Activated T-helper 1 cell treated with anti-CD3 and anti-CD28 coated beads, Interleukin-12 subunit alpha, Interleukin-12 subunit beta, Interleukin-2, Interleukin-4 antibody, amounts not matched to agents 30 ng/mL and 10 ng/mL and 1 ng/mL, durations not matched to agents 14 hours and 24 hours and 36 hours (primary cell): ENCODE measurements at regions not wholly inside any gene's neighbourhood (a gene's known extent, or its start where the extent isn't known, plus 50 kb on each side); places are given as distances from the start of the nearest gene placed in this dataset.
"Not testable (repeated sequence)": the region's sequence is repeated elsewhere in the genome, so short reads cannot be mapped to it uniquely, and the experiment has no call there.

ENCODE experiments used
- DNase-seq: peaks from one replicate; pipeline ENCODE4 v3.0.0; 2021; ENCODE audit warnings: low spot score
- H3K27ac Mint-ChIP-seq: one replicate; pipeline ENCODE4 v1.8.0; 2021; ENCODE audit warnings: mild to moderate bottlenecking, mixed read lengths
- H3K27me3 Mint-ChIP-seq: one replicate; pipeline ENCODE4 v1.8.0; 2022; ENCODE audit warnings: mild to moderate bottlenecking, moderate library complexity, mixed read lengths; ENCODE audit not compliant: insufficient read depth
- H3K36me3 Mint-ChIP-seq: one replicate; pipeline ENCODE4 v1.8.0; 2021; ENCODE audit warnings: low read depth, mixed read lengths
- H3K4me1 Mint-ChIP-seq: one replicate; pipeline ENCODE4 v1.8.0; 2021; ENCODE audit warnings: low read depth, mixed read lengths
- H3K4me3 Mint-ChIP-seq: one replicate; pipeline ENCODE4 v1.8.0; 2021; ENCODE audit warnings: mild to moderate bottlenecking, moderate library complexity, mixed read lengths
- H3K9me3 Mint-ChIP-seq: one replicate; pipeline ENCODE4 v1.8.0; 2021; ENCODE audit warnings: mixed read lengths
- intact Hi-C: fragments of 100-400 bp; cut with micrococcal nuclease; formaldehyde crosslinking; loops from one replicate; pipeline ENCODE4 v1.15.1; 2024

DNA sequence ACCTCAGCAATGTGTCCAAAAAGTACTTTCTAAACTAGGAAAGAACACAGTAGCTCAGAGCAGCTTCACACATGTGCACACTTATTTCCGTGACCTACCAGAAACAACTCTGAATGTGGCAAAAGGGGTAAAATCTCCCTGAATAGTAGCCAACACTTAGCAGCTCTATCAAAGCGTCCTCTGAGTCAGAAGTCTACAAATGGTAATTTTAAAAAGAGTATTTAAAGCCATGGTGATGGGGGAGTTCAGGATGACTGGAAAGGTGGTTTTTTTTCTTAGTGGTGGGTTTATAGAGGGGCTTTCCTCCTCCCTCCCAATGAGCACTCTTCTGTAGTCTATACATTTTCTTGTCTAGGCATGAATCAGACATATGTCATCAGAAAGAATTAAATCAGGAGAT lies 223.8 kb upstream of the PRICKLE2 start:
- Mint-ChIP-seq H3K4me1 (peaks cover under 1% of the 10 kb centered on the region), H3K4me3 (no peak overlapping the region), H3K9me3 (no peaks in the 10 kb centered on the region), H3K36me3 (no peaks in the 10 kb centered on the region), H3K27me3 (peaks cover 35% of the 10 kb centered on the region), H3K27ac (no peak overlapping the region)
- intact Hi-C loops: no loop called here
- DNase-seq: no peak

DNA sequence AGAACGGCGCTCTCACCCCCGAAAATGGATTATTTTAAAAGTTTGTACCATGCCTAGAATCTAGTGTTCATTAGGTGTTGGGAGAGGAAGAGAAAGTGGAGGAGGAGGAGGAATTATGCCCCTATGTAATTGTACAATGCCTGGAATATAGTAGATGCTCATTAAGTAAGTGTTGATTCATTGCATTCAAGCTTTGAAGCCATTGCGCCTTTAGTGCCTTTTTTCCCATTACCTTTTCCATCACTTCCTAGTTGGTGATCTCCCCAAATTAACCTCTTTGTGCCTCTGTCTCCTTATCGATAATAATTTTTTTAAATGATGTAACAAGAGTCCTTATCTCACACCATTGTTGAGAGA lies 220.7 kb upstream of the PRICKLE2 start:
- DNase-seq: no peak
- Mint-ChIP-seq H3K27me3 (peaks cover 56% of the 10 kb centered on the region), H3K36me3 (no peaks in the 10 kb centered on the region), H3K27ac (no peak overlapping the region), H3K4me3 (no peak overlapping the region), H3K4me1 (no peaks in the 10 kb centered on the region), H3K9me3 (no peaks in the 10 kb centered on the region)
- intact Hi-C loops: no loop called here

DNA sequence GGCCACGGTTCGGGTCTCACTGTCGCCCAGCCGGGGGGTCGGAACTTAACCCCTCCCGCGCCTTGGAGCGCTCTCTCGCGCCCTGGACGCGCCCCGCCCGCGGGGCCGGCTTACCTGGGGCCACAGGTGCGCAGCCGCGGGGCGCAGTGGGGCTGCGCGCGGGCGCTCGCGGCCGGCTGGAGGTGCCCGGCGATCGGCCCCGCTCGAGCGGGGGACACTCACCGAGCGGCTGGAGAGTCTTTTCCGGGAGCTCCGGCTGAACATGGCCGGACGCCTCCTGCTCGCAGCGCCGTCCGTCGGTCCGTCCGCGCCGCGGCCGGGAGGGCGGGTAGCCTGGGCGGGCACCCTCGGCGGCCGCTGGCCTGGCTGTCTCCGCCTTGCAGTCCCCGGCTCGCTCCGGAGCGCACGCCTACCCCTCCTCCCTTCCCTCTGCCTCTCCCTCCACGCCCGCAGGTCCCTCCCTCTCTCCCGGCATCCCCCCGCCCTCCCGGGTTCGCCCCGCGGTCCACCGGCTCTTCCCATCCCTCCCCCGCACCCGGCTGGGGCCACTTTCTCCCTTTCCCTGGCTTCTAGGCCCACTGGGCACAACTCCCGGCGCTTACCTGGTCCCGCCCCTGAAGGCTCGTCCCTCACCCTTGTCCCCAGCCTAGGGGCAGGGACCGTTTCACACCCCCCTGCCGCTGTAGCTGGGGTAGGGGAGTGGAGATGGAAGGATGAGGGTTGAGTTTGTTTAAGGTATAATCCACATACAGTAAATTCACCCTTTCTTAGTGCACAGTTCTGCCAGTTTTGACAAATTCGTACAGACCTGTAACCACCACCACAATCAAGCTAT lies 220.1 kb upstream of the PRICKLE2 start:
- Mint-ChIP-seq H3K9me3 (no peaks in the 10 kb centered on the region), H3K27me3 (peaks cover 54% of the 10 kb centered on the region), H3K4me3 (no peak overlapping the region), H3K4me1 (no peaks in the 10 kb centered on the region), H3K27ac (no peak overlapping the region), H3K36me3 (no peaks in the 10 kb centered on the region)
- DNase-seq: no peak
- intact Hi-C loops: no loop called here

GRCh38 chr3:64444490-64445108 lies 219.3 kb upstream of the PRICKLE2 start:
- Mint-ChIP-seq H3K27me3 (peaks cover 52% of the 10 kb centered on the region), H3K9me3 (no peaks in the 10 kb centered on the region), H3K36me3 (no peaks in the 10 kb centered on the region), H3K4me3 (no peak overlapping the region), H3K4me1 (no peaks in the 10 kb centered on the region), H3K27ac (no peak overlapping the region)
- DNase-seq: no peak
- intact Hi-C loops: no loop called here

- intact Hi-C loops: no loop called here
- H3K9me3 Mint-ChIP-seq: no peaks in the 10 kb centered on the region
- H3K27me3 Mint-ChIP-seq: peaks cover 48% of the 10 kb centered on the region
- H3K36me3 Mint-ChIP-seq: no peaks in the 10 kb centered on the region
- DNase-seq: no peak
- no peak overlapping the region for H3K4me3 Mint-ChIP-seq
- H3K4me1 Mint-ChIP-seq: no peaks in the 10 kb centered on the region
- H3K27ac Mint-ChIP-seq: no peak overlapping the region
Measured at GRCh38 chr3:64443546-64444381, 218.5 kb upstream of the PRICKLE2 start.

GRCh38 chr3:64441861-64442260 lies 216.6 kb upstream of the PRICKLE2 start:
- DNase-seq: no peak
- no peaks in the 10 kb centered on the region for H3K9me3 Mint-ChIP-seq
- intact Hi-C loops: no loop called here
- H3K4me3 Mint-ChIP-seq: no peak overlapping the region
- H3K27ac Mint-ChIP-seq: no peak overlapping the region
- H3K4me1 Mint-ChIP-seq: no peaks in the 10 kb centered on the region
- H3K27me3 Mint-ChIP-seq: peaks cover 42% of the 10 kb centered on the region
- H3K36me3 Mint-ChIP-seq: no peaks in the 10 kb centered on the region

- H3K9me3 Mint-ChIP-seq: no peaks in the 10 kb centered on the region
- H3K27me3 Mint-ChIP-seq: peaks cover 33% of the 10 kb centered on the region
- H3K36me3 Mint-ChIP-seq: no peaks in the 10 kb centered on the region
- intact Hi-C loops: no loop called here
- H3K4me3 Mint-ChIP-seq: no peak overlapping the region
- no peaks in the 10 kb centered on the region for H3K4me1 Mint-ChIP-seq
- no peak for DNase-seq
- H3K27ac Mint-ChIP-seq: no peak overlapping the region
Measured at GRCh38 chr3:64440498-64440897, 215.2 kb upstream of the PRICKLE2 start.

DNA sequence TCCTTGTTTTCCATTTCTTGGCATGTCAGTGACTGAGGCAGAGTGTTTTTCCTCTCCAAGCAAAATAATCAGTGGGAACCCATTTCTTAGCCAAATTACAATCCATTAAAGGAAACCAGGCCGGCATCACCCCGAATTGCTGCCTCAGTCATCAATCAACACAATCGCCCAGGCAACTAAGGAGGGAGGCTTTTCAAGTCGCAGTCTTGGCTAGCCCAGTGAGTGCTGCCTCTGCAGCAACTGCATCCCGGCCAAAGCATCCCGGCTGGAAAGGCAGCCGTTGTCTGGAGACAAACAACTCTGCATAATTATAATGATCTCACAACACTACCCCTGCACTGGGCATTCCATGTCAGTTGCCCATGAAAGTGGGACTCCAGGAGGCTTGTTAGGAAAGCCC lies 213.5 kb upstream of the PRICKLE2 start:
- Mint-ChIP-seq H3K27ac (no peak overlapping the region), H3K27me3 (peaks cover 23% of the 10 kb centered on the region), H3K4me3 (no peak overlapping the region), H3K9me3 (peaks cover 9% of the 10 kb centered on the region), H3K4me1 (no peaks in the 10 kb centered on the region), H3K36me3 (no peaks in the 10 kb centered on the region)
- no peak for DNase-seq
- intact Hi-C loops: no loop called here

- Mint-ChIP-seq H3K27me3 (peaks cover 17% of the 10 kb centered on the region), H3K4me3 (no peak overlapping the region), H3K36me3 (no peaks in the 10 kb centered on the region), H3K27ac (no peak overlapping the region), H3K4me1 (no peaks in the 10 kb centered on the region), H3K9me3 (peaks cover 9% of the 10 kb centered on the region)
- intact Hi-C loops: no loop called here
- no peak for DNase-seq
Measured at GRCh38 chr3:64438066-64438465, 212.8 kb upstream of the PRICKLE2 start.

DNA sequence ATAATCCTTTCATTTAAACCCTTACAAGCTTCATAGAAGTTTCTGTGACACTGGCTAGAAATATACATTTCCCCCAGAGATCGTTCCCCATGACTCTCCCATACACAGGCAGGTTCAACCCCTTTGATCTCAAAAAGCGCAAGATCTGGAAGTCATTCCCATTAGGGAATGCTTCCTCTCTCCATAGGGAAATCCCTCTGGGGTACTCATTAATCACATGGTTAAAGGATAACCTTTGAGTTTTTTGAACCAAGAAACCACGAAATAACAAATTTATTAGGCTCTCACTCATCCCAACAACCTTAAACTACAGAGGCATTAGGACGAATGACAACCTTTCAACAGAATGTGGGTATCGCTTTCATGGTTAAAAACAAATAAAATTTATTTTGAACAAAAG lies 211.9 kb upstream of the PRICKLE2 start:
- intact Hi-C loops: no loop called here
- Mint-ChIP-seq H3K4me1 (no peaks in the 10 kb centered on the region), H3K9me3 (peaks cover 9% of the 10 kb centered on the region), H3K27ac (no peak overlapping the region), H3K4me3 (no peak overlapping the region), H3K36me3 (no peaks in the 10 kb centered on the region), H3K27me3 (peaks cover 11% of the 10 kb centered on the region)
- no peak for DNase-seq

- H3K4me3 Mint-ChIP-seq, H3K36me3 Mint-ChIP-seq, DNase-seq, H3K9me3 Mint-ChIP-seq, H3K4me1 Mint-ChIP-seq, H3K27me3 Mint-ChIP-seq, intact Hi-C loops, H3K27ac Mint-ChIP-seq: not testable (repeated sequence)
Measured at GRCh38 chr3:64435023-64435422, 209.8 kb upstream of the PRICKLE2 start.

DNA sequence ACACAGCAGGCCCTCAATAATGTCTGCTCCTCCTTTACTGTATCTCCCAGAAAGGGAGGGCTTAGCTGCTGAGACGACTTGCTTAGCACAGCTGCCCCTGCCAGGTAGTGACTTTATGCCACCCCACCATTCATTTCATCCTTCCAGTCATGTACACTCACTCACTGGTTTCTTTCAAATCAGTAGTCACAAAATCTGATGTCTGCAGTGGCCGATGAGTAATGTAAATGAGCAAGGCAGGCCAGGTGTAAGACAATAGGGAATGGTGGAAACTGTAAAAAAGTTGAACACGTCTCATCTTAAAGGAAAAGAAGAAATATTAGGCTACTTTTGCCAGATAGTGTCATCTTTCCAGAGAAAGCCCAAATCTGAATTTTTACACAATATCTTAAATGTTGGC lies 207.6 kb upstream of the PRICKLE2 start:
- H3K27me3 Mint-ChIP-seq: peaks cover 8% of the 10 kb centered on the region
- intact Hi-C loops: no loop called here
- peaks cover 9% of the 10 kb centered on the region for H3K9me3 Mint-ChIP-seq
- H3K27ac Mint-ChIP-seq: no peak overlapping the region
- no peaks in the 10 kb centered on the region for H3K36me3 Mint-ChIP-seq
- H3K4me1 Mint-ChIP-seq: no peaks in the 10 kb centered on the region
- H3K4me3 Mint-ChIP-seq: no peak overlapping the region
- DNase-seq: no peak

DNA sequence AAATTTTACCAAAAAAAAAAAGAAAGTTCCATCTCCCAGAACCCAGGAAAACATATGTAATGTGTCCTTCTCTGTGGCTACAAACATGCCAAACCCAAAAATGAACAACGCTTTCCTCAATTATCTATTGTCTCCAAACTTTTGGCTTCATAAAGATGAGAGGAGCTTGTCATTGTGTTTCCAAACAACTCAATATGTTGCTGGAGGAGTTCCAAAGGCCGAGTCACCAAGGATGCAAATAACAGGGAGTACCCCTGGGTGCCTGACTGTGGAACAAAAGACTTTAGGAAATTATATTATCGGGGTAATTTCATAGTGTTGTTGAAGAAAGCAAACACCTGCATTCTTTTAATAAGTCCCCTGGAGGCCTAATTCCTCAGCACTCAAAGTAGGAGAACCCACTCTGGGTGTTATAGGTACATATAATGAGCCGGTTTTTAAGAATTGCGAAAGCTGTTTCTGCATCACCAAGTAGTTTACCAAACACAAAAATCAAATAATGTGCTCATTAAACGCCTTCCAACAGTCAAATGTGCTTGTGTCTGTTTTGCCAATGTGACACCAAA lies 206.3 kb upstream of the PRICKLE2 start:
- peaks cover 9% of the 10 kb centered on the region for H3K9me3 Mint-ChIP-seq
- no peak for DNase-seq
- no peak overlapping the region for H3K4me3 Mint-ChIP-seq
- no peaks in the 10 kb centered on the region for H3K4me1 Mint-ChIP-seq
- peaks cover 6% of the 10 kb centered on the region for H3K27me3 Mint-ChIP-seq
- no peak overlapping the region for H3K27ac Mint-ChIP-seq
- H3K36me3 Mint-ChIP-seq: no peaks in the 10 kb centered on the region
- intact Hi-C loops: no loop called here
